Breast epithelium (tissue), 3 donors: ENCODE measurements at regions not wholly inside any gene's neighbourhood (a gene's known extent, or its start where the extent isn't known, plus 50 kb on each side); places are given as distances from the start of the nearest gene placed in this dataset.

Experiments
- CTCF ChIP-seq, 3 donors: fragments of 450-650 bp; IDR thresholded peaks; one replicate each; pipeline ENCODE4 v1.5.1; 2016 to 2017; ENCODE audit warnings: antibody characterized with exemption in 3 of 3, mild to moderate bottlenecking in 3 of 3, moderate library complexity in 3 of 3
- POLR2AphosphoS5 ChIP-seq, 3 donors: sonication (generic); formaldehyde crosslinking; IDR thresholded peaks; one replicate each; pipeline ENCODE4 v1.6.1; 2017; ENCODE audit warnings: antibody characterized with exemption in 3 of 3

- TF ChIP-seq POLR2AphosphoS5 (IDR thresholded peaks at IDR 0.05) = no peak
- TF ChIP-seq CTCF (IDR thresholded peaks at IDR 0.05) = no peak
These were observed 1140.0 kb upstream of the GJE1 start for GRCh38 chr6:140992678-140993077.
